H54 (cell line): ENCODE measurements at regions not wholly inside any gene's neighbourhood (a gene's known extent, or its start where the extent isn't known, plus 50 kb on each side); places are given as distances from the start of the nearest gene placed in this dataset.
"Not testable (repeated sequence)": the region's sequence is repeated elsewhere in the genome, so short reads cannot be mapped to it uniquely, and the experiment has no call there.

Experiments
- DNase-seq: peaks from one replicate; pipeline ENCODE4 v3.0.0; 2011; ENCODE audit warnings: low spot score, mixed read lengths; ENCODE audit not compliant: insufficient read length
- FAIRE-seq: peaks from 3 replicates; lab custom pipeline; 2011; peaks lifted over from hg19 to GRCh38; lab: Jason Lieb, UNC
- POLR2A ChIP-seq: IDR thresholded peaks from 2 replicates; pipeline ENCODE4 v1.6.1; 2011; ENCODE audit warnings: low read depth, mild to moderate bottlenecking, low read length

- no peak for TF ChIP-seq POLR2A
- no peak for DNase-seq
- FAIRE-seq = no peak
Measured at GRCh38 chr17:59485015-59485414, 80.4 kb upstream of the DHX40 start.

GRCh38 chr17:59485946-59486345 is 79.5 kb upstream of the DHX40 start:
- DNase-seq = no peak
- no peak for FAIRE-seq
- TF ChIP-seq POLR2A = no peak

GRCh38 chr17:59487161-59487873 is 78.1 kb upstream of the DHX40 start:
- no peak for TF ChIP-seq POLR2A
- FAIRE-seq (no peak), DNase-seq (no peak)

GRCh38 chr17:59488805-59489204 is 76.6 kb upstream of the DHX40 start:
- FAIRE-seq = no peak
- TF ChIP-seq POLR2A = no peak
- DNase-seq = no peak

GRCh38 chr17:59490216-59490615 is 75.2 kb upstream of the DHX40 start:
- FAIRE-seq (no peak), DNase-seq (no peak)
- no peak for TF ChIP-seq POLR2A

- no peak for TF ChIP-seq POLR2A
- DNase-seq (no peak), FAIRE-seq (no peak)
Measured at GRCh38 chr17:59491353-59492090, 73.9 kb upstream of the DHX40 start.

GRCh38 chr17:59492091-59492451 is 73.3 kb upstream of the DHX40 start:
- DNase-seq (no peak), FAIRE-seq (no peak)
- TF ChIP-seq POLR2A = no peak

- no peak for FAIRE-seq
Measured at GRCh38 chr17:59493867-59494266, 71.5 kb upstream of the DHX40 start.

GRCh38 chr17:59494757-59495368 is 70.5 kb upstream of the DHX40 start:
- FAIRE-seq (no peak), DNase-seq (no peak)
- TF ChIP-seq POLR2A = no peak

More at GRCh38 chr17:59493867-59494266, 71.5 kb upstream of the DHX40 start:
- TF ChIP-seq POLR2A = no peak
- no peak for DNase-seq

- FAIRE-seq (no peak), DNase-seq (no peak)
- TF ChIP-seq POLR2A = no peak
Measured at GRCh38 chr17:59496178-59496577, 69.2 kb upstream of the DHX40 start.

GRCh38 chr17:59498530-59499307 is 66.7 kb upstream of the DHX40 start:
- FAIRE-seq = no peak
- no peak for DNase-seq
- no peak for TF ChIP-seq POLR2A

GRCh38 chr17:59500086-59500655 is 65.2 kb upstream of the DHX40 start:
- not testable (repeated sequence) for FAIRE-seq, DNase-seq

GRCh38 chr17:59501690-59502089 is 63.7 kb upstream of the DHX40 start:
- DNase-seq = no peak
- TF ChIP-seq POLR2A = no peak
- FAIRE-seq = no peak
